Transverse colon (tissue), 4 donors: ENCODE measurements at regions not wholly inside any gene's neighbourhood (a gene's known extent, or its start where the extent isn't known, plus 50 kb on each side); places are given as distances from the start of the nearest gene placed in this dataset.

Source experiments
- EP300 ChIP-seq: sonication (generic); formaldehyde crosslinking; IDR thresholded peaks from one replicate; pipeline ENCODE4 v1.6.1; 2017; ENCODE audit warnings: antibody characterized with exemption, low read depth
- POLR2A ChIP-seq: fragments of 450-650 bp; IDR thresholded peaks from one replicate; pipeline ENCODE4 v1.6.1; 2016; ENCODE audit warnings: antibody characterized with exemption, mild to moderate bottlenecking, moderate library complexity
- POLR2AphosphoS5 ChIP-seq, 3 donors: sonication (generic); formaldehyde crosslinking; IDR thresholded peaks; one replicate each; pipeline ENCODE4 v1.6.1; 2016; ENCODE audit warnings: antibody characterized with exemption in 3 of 3
- TF ChIP-seq, protein P1 (sequence below), 5 experiments: fragments of 200-600 bp in 3 of 5; fragments of 450-650 bp in 2 of 5; sonication (generic) in 3 of 5; IDR thresholded peaks; 1 replicate in 2 of 5; 2 replicates in 3 of 5; pipeline ENCODE4 v1.5.1; 2016 to 2017; ENCODE audit warnings: antibody characterized with exemption in 5 of 5, inconsistent platforms in 3 of 5, mild to moderate bottlenecking in 2 of 5, moderate library complexity in 1 of 5

DNA sequence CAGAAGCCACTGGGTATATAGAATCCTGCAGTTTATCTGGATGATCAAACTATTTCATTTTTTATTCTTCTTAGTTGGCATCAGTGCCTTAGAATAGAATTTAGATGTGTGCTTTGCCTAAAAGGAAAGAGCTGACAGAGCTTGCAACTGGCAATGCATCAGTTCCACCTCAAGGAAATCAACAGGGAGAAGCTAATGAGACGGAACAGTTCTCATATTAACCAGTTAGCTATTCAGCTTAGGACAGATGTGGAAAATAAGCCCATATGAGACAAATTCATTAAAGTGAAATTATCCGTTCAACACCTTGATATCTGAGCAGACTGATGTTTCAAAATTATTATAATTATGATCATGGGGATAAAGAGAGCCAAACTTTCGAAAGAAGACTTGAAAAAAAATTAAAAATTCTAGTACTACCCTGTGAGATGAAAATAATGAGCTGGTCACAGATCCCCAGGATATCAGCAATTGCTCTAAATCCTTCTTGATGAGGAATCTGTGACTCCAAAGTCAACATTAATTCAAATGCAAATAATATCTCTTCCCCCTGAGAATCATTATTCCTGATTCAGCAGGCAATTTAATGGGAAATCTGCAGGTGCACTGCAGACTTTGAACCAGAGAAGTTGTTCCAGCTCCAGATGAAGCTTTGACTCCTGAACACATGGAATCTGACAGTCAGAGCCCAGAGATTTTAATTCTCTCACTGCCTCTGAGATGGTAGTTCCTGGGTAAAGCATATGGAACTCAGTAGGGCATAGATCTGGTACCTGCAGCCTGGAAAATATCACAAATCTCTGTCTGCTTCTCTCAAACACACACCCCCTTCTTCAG, 486.8 kb downstream of the FOXO1 start:
- no peak for TF ChIP-seq POLR2AphosphoS5 (IDR thresholded peaks at IDR 0.05)
- TF ChIP-seq POLR2A, result no peak
- TF ChIP-seq, protein P1, sequence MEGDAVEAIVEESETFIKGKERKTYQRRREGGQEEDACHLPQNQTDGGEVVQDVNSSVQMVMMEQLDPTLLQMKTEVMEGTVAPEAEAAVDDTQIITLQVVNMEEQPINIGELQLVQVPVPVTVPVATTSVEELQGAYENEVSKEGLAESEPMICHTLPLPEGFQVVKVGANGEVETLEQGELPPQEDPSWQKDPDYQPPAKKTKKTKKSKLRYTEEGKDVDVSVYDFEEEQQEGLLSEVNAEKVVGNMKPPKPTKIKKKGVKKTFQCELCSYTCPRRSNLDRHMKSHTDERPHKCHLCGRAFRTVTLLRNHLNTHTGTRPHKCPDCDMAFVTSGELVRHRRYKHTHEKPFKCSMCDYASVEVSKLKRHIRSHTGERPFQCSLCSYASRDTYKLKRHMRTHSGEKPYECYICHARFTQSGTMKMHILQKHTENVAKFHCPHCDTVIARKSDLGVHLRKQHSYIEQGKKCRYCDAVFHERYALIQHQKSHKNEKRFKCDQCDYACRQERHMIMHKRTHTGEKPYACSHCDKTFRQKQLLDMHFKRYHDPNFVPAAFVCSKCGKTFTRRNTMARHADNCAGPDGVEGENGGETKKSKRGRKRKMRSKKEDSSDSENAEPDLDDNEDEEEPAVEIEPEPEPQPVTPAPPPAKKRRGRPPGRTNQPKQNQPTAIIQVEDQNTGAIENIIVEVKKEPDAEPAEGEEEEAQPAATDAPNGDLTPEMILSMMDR (IDR thresholded peaks at IDR 0.05), result no peak
- TF ChIP-seq EP300, result no peak
